ENCODE measurements at regions not wholly inside any gene's neighbourhood (a gene's known extent, or its start where the extent isn't known, plus 50 kb on each side); places are given as distances from the start of the nearest gene placed in this dataset.
"Not testable (repeated sequence)": the region's sequence is repeated elsewhere in the genome, so short reads cannot be mapped to it uniquely, and the experiment has no call there.

DNA sequence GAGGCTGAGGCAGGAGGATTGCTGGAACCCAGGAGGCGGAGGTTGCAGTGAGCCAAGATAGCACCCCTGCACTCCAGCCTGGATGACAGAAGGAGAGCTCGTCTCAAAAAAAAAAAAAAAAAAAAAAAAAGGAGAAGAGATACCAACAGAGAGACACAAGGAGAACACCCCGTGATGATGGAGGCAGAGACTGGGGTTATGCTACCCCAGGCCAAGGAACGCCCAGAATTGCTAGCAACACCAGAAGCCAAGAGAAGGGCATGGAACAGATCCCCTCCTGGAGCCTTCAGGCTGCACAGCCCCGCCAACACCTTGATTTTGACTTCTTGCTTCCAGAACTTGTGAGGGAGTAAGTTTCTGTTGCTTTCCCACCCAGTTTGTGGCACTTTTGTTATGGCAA, 148.0 kb upstream of the FOXN3 start:
- DNase-seq = no peak

DNA sequence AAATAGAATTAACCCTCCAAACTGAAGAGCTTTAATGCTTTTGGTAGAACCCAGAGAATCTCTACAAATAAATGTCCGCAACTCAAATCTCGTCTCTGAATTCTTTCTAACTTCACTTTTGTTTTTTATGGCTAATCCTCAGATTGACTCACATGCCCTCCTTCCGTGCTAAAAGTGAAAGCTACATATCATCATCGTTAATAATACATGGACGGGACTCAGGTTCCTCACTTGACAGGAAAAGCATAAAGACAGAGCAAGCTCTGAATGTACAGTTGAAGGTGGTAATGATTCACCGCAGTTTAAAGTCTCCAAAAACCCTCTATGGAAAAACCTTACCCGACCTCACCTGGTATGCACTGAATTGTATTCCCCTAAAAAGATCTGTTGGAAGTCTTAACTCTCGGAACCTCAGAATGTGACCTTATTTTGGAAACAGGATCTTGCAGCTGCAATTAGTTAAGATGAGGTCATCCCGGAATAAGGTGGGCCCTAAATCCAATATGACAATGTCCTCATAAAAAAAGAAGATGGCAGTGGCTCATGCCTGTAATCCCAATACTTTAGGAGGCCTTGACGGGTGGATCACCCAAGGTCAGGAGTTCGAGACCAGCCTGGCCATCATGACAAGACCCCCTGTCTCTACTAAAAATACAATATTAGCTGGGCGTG, 147.4 kb upstream of the FOXN3 start:
- DNase-seq = no peak

DNA sequence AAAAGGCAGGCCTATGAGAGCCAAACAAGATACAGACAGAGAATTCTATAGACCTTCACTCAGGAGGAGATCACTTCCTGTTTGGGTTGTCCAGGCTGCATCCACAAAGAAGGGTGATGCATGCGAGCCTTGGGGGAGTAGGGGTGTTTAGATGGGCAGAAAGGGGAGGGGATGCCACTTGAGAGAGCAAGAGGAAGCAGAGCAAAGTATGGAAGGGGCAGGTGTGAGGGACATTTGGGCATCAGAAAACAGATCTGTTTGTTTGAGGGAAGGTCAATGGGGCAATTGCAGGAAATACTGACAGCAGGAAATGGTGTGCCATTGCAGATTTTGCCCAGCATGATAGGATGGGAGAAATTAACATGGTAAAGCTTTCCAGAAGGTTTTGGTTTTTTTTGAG, 146.4 kb upstream of the FOXN3 start:
- DNase-seq = no peak

DNA sequence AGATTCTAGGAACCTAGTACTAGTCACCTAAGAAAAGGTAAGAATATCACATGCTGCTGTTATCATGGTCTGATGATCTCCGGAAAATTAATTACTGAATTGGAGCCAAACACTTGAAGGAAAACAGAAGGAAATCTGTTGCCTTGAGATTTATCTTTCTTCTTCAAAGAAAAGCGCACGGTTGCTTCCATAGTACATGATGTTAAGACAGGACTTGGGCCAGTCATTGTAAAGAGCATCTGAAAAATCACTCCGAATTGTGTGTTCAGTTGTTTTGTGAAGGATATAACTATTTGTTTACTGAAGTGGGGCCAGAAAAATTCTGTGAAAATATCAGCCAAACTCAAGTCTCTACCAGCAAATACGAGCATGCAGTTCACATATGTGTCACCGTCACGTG, 134.9 kb upstream of the FOXN3 start:
- DNase-seq = no peak

DNA sequence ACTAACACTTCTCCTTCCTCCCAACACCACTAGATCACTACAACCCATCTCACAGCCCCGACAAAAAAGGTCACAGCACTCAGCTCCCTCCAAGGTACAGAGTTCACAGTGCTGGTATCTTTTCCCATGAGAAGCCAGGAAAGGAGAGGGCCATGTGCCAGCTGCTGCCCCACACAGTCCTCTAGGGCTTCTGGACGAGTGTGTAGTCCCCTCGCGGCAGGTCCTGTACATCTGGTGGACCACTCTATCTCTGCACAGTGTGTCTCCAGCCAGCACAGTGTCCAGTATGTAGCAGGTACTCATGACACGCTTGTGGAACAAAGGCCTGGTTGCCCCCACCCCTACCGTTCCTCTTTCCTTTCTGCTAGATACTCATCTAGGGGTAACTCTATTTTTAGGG, 134.4 kb upstream of the FOXN3 start:
- DNase-seq = no peak

DNA sequence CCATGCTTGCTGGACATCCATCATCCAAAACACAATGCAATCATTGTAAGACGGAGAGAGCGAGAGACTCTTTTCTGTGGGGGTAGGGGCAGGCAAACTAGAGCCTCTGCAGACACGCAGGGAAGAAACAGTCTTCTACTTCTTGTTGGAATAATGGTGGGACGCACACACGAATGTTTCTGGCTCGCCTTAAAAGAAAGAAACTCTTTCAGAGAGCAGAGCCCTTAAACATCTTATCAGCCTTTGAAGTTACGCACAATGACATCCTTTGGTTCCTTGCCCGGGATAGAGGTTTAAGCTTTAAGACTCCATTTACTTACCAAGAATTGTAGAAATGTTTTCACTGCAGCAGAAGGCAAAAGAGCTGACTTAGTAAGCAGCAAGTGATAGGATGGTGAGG, 133.8 kb upstream of the FOXN3 start:
- DNase-seq = no peak

DNA sequence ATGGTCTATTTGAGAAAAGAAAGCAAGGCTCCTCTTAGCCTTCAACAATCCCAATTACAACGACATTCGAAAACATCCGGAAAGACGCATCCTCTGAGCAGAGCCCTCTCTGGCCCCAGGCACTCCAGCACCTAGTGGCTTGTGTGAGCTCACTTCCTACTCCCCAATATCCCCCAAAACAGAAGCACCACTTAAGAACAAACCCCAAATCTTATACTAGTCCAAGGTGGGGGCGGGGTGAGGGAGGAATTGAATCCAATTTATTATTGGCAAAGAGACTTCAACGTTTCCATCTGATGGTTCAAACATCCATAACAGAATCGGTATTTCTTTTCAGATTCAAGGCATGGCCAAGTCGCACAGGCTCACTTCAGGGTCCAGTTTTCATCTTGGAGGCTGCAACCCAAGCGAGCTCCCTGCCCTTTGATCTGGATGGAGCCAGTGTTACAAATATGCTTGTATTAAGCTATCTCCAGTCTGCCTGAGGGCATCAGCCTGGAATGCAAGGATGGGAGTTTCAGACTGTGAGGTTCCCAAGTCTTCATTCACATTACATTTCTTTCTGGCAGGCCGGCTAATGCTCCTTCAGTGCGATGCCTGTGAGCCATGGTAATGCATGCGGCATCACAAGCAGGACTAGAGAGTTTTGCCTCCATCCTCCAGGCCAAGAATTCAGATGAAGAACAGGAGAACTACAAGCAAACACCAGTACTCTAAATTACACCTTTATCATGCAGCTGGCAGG, 132.5 kb upstream of the FOXN3 start:
- DNase-seq = no peak

DNA sequence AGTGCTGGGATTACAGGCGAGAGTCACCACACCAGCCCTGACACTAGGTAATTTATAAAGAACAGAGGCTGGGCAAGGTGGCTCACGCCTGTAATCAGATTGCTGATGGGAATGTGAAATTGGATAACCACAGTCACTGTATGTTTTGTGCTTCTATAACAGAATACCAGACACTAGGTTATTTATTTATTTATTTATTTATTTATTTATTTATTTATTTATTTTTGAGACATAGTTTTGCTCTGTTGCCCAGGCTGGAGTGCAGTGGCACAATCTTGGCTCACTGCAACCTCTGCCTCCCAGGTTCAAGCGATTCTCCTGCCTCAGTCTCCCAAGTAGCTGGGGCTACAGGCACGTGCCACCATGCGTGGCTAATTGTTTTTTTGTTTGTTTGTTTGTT, 130.0 kb upstream of the FOXN3 start:
- DNase-seq = not testable (repeated sequence)

DNA sequence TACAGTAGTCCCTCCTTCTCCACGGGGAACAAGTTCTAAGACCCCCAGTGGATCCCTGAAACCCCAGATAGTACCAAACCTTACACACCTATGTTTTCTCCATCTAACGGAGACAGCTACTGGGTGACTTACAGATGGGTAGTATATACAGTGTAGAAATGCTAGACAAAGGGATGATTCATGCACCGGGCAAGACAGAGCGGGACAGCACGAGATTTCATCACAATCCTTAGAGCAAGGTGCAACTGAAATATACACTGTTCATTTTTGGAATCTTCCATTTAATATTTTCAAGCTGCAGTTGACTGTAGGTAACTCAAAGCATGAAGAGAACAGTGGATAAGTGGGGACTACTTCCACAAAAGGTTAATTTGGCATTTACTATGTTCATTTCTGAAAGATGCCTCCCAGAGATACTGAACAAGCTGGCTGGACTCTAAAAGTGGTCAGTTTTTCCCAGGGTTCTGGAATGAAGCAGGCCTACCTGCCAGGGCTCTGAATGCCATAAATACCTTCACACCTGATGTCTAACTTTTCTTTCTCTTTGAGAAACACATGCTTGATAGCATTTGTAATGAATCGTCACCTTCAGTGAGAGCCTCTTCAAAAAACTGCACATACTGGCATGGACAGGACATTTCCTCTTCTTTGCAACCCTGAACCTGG, 127.7 kb upstream of the FOXN3 start:
- DNase-seq = no peak

DNA sequence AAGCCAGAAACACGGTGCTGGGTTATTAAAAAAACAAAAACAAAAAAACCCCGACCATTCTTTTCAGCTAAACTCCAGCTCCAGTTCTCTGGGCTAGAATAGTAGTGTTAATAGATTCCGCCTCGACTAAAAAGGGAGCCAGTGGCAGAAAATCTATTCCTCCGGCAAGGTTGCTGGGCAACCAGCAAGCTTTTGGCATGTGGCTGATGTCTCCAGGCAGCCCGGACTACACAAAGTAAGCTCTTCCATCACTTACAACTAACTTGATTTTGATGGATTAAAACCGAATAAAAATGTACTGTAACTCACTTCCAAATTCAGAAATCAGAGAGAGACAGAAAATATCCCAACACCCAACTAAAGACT, 126.4 kb upstream of the FOXN3 start:
- DNase-seq = no peak

DNA sequence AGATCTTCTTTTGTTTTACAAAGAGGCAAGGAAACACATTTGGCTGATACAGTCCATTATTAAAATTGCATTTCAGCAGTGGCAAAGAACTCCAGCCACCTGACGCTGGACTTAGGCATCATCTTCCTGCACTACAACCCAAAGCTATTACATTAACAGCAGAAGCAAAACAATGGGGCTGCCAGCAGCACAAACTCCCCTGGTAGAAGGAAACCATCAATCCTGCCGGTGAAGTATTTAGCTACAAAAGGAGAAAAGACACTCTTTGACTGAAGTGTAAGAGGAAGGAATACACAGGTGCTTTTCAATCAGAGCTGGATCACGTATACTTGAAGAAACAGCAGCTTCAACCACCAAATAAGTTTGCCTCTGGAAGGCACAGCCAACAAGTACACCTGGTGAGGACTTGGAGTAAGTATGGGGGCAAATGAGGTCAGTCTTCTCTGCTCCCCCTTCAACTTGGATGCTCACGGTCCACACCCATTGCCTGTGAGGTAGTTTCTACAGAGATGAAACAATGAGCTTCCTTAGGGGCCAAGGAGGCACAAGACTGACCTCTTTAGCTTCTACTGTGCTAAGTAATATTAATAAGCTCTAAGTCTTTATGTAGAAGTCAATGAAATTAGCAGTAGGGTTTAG, 125.9 kb upstream of the FOXN3 start:
- DNase-seq = no peak

DNA sequence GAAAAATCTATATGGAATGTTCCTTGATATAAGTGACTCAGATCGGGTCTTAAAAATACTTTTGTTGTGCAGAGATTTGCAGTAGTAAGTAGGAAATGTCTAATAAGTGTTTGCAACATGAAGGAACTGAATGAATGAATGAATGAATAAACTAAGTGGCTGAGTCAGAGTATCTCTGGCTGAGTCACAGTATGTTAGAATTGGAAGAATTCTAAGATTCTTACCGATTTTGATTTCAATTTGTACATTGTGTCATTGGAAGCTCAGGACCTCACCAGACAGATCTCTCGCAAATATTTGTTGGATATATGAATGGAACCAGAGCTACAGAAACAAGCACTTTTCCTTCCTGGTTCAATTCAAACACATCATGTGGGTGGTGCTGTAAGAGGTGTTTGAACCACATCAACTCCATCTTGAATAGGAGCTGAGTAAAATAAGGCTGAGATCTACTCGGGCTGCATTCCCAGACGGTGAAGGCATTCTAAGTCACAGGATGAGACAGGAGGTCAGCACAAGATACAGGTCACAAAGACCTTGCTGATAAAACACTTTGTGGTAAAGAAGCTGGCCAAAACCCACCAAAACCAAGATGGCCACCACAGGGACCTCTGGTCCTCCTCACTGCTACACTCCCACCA, 123.9 kb upstream of the FOXN3 start:
- DNase-seq = no peak

DNA sequence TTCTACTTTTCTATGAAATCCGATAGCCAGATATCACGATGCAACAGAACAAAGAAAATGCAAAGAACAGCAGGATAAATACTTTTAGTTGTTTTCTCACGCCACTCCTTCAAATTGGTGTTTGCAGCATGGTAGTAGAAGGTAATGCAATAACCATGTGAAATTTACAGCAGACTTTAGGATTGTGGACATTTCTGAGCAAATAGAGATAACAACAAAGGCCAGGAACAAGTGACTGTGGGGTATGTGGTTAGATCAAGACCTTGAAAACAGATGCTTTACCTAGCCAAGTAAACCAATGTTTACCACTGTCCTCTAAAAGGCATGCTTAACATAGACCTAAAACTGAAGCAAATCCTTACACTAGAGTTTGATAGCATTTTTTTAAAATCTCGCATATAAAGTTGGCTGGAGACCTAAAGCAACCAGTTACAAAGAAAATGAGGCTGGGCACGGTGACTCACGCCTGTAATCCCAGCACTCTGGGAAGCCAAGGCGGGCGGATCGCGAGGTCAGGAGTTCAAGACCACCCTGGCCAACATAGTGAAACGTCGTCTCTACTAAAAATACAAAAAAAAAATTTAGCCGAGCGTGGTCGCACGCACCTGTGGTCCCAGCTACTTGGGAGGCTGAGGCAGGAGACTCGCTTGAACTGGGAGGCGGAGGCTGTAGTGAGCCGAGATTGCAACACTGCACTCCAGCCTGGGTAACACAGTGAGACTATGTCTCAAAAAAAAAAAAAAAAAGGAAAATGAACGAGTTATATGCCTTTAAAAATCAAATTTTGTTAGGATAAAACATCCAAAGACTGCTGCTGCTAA, 123.2 kb upstream of the FOXN3 start:
- DNase-seq = no peak

DNA sequence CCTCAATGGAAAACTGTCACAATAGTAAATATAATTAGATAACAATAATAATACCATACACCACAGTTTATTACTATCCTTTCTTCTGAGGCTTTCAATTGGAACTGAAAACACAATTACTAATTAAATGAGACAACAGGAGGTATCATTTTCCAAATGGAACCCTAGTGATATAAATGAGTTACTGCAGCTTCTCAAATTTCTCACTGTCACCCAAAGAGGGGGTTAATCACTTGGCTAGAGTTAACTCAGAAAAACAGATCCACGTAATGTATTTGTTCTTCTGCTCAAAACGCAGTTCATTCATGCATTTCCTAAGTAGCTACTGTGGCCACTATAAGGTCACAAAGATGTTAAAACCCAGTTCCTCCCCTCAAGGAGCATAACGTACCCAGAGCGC, 120.9 kb upstream of the FOXN3 start:
- no peak for DNase-seq

DNA sequence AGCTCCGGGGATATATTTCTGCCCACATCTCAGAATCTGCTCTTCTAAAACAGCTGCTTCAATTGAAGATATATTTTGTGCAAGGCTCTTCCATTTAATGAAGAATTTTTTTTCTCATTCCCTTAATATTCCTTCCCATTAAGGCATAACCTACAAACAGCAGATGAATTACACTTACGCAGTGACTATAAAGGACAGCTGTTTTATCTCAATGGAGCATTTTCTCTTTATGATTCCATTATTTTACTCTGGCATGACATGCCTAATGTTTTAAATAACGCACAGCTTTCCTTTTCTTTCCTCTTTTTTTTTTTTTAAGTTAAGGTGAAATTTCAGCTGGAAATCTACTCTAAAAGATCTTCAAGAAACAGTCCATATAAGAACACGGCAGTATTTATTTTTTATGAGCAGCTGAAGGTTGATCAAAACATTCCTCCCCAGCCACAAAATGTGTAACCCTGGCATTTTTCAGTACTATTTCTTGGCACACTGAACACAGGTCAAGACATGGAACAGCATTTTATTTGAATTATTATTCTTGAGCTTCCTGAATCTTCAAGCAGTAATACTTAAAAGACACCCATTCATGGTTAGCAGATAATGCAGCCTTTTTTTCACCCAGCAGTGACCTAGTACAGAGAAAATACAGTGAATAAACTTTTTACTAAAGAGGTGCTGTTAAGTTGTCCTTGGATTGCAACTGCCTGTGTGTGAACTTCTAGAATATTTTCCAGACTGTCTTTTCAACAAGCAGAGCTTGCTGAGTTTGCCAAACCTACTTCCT, 118.1 kb upstream of the FOXN3 start:
- DNase-seq = no peak

DNA sequence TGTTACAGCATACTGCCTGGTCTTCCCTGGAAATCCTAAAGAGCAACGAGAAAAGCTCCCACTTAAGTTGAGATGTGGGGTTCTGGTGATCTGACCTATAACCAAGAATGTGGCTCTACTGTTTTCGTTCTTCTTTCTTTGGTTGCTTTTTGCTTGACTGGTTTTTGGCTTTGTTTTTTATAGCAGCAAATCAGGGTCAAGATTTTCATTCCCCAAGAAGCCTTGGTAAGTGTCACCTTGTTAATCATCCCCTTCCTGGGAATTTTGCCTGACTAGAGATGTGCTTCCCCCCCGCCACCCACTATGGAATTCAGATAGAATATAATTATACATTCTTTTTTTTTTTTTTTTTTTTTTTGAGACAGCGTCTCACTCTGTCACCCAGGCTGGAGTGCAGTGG, 116.7 kb upstream of the FOXN3 start:
- no peak for DNase-seq

DNA sequence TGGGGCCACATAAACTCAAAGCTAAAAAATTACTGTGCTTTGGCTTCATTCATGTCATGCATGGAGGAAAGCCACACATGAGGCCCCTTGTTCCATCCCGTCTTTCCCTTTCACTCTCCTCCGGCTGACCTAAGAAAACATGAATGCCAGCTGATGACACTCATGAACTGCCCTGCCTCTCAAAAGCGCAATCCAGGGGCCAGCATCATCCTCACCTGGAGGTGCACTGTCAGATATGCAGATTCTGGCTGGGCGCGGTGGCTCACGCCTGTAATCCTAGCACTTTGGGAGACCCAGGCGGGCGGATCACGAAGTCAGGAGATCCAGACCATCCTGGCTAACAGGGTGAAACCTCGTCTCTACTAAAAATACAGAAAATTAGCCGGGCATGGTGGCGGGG, 116.1 kb upstream of the FOXN3 start:
- no peak for DNase-seq

DNA sequence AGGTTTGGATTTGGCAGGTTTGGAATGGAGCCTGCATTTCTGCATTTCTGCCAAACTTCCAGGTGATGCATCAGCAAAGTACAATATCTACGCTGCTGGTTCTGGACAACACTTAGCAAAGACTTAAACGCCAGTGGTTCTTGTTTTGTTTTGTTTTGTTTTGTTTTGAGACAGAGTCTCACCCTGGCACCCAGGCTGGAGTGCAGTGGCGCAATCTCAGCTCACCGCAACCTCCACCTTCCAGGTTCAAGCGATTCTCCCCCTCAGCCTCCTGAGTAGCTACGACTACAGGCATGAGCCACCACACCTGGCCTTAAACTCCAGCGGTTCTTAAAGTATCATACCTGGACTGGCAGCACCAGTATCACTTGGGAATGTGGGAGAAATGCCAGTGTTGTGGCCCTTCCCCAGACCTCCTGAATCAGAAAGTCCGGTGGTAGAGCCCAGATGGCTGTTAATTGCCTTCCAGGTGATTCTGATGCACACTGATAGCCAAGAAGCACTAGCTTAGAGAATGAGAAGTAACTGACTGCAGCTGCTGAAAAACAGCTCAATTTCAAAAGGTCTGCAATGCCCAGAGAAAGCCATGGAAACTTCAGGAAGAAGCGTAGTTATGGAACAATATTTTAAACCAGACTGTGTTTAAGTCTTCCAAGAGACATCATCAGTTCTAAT, 114.8 kb upstream of the FOXN3 start:
- no peak for DNase-seq

DNA sequence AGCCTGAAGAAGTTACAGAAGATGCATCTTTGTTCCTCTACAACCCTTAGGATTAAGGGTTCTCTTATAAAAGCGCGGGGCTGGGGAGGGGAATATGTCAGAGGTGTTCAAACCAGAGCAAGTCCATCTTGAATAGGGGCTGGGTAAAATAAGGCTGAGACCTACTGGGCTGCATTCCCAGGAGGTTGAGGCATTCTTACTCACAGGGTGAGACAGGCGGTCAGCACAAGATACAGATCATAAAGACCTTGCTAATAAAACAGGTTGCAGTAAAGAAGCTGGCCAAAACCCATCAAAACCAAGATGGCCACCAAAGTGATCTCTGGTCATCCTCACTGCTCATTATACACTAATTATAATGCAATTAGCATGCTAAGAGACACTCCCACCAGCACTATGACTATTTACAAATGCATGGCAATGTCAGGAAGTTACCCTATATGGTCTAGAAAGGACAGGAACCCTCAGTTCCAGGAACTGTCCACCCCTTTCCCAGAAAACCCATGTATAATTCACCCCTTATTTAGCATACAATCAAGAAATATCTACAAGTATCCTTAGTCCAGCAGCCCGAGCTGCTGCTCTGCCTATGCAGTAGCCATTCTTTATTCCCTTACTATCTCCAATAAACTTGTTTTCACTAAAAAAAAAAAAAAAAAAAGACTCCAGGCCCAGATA, 108.1 kb upstream of the FOXN3 start:
- no peak for DNase-seq

DNA sequence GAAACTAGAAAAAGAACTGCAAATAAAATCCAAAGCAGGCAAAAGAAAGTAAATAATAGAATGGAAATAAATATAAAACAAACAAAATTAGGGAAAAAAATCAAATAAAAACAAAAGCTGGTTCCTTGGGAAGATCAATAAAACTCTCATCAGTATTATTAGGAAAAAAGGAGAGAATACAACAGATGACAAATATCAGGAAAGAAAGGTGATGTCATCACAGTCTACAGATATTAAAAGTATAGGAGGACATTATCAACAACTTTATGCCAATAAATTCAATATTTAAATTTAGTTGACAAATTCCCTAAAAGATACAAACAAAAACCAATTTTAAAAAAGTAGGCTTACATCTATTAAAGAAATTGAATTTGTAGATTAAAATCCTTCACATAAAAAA, 107.4 kb upstream of the FOXN3 start:
- DNase-seq = no peak

Data from effector CD8-positive, alpha-beta T cell (primary cell).